OCI-LY7 (cell line): ENCODE measurements at regions not wholly inside any gene's neighbourhood (a gene's known extent, or its start where the extent isn't known, plus 50 kb on each side); places are given as distances from the start of the nearest gene placed in this dataset.

ENCODE experiments used
- BruUV-seq: library from RNA; stranded (reverse); fragments of 400-500 nt; replicated peaks from 2 replicates; lab custom pipeline; 2021; lab: Mats Ljungman, UMichigan
- CTCF ChIA-PET: fragments of 300-600 bp; sonication (Branson Sonifier 250); formaldehyde crosslinking; loops from one replicate; lab custom pipeline; 2022; ENCODE audit warnings: antibody characterized with exemption; ENCODE audit not compliant: unreplicated experiment; lab: Charles Lee
- POLR2A ChIA-PET: fragments of 300-600 bp; sonication (Branson Sonifier 250); formaldehyde crosslinking; loops from one replicate; lab custom pipeline; 2022; ENCODE audit warnings: antibody characterized with exemption; lab: Charles Lee
- DNase-seq: peaks from one replicate; pipeline ENCODE4 v3.0.0-alpha.2; 2015; ENCODE audit warnings: low spot score
- H2AFZ ChIP-seq: fragments of 200-600 bp; sonication (generic), shearing (Covaris generic); 2 replicates; pipeline ENCODE4 v1.6.1; 2014; ENCODE audit warnings: mild to moderate bottlenecking, antibody characterized with exemption, low read length, moderate library complexity
- H3K27ac ChIP-seq: fragments of 200-600 bp; sonication (generic); 2 replicates; pipeline ENCODE4 v1.5.1; 2014; ENCODE audit warnings: mixed run types, low read depth, mild to moderate bottlenecking, moderate library complexity, low read length, inconsistent platforms; ENCODE audit not compliant: poor library complexity, severe bottlenecking
- H3K36me3 ChIP-seq: fragments of 200-600 bp; sonication (generic); 2 replicates; pipeline ENCODE4 v1.6.1; 2014; ENCODE audit warnings: mild to moderate bottlenecking, antibody characterized with exemption, low read length, moderate library complexity, mixed read lengths; ENCODE audit not compliant: insufficient read depth
- H3K4me1 ChIP-seq: fragments of 200-600 bp; sonication (generic); 2 replicates; pipeline ENCODE4 v1.5.1; 2014; ENCODE audit warnings: mild to moderate bottlenecking, low read length; ENCODE audit not compliant: insufficient read depth, poor library complexity, severe bottlenecking
- H3K4me2 ChIP-seq: fragments of 200-600 bp; sonication (generic); 2 replicates; pipeline ENCODE4 v1.6.1; 2014; ENCODE audit warnings: mild to moderate bottlenecking, low read length
- H3K4me3 ChIP-seq: fragments of 200-600 bp; sonication (generic); 2 replicates; pipeline ENCODE4 v1.5.1; 2014; ENCODE audit warnings: mild to moderate bottlenecking, low read depth, low read length; ENCODE audit not compliant: poor library complexity, severe bottlenecking
- H3K79me2 ChIP-seq: fragments of 200-600 bp; sonication (generic); 2 replicates; pipeline ENCODE4 v1.6.1; 2016; ENCODE audit warnings: low read depth, mild to moderate bottlenecking, low read length, moderate library complexity, mixed read lengths; ENCODE audit not compliant: insufficient read depth
- H3K9me2 ChIP-seq: fragments of 200-600 bp; sonication (generic); 2 replicates; pipeline ENCODE4 v1.6.1; 2016; ENCODE audit warnings: mild to moderate bottlenecking, low read length, mixed read lengths; ENCODE audit not compliant: insufficient read depth
- H3K9me3 ChIP-seq: fragments of 200-600 bp; sonication (generic); 2 replicates; pipeline ENCODE4 v1.6.1; 2014; ENCODE audit warnings: mild to moderate bottlenecking, mixed run types, low read length, mixed read lengths
- H4K20me1 ChIP-seq: fragments of 200-600 bp; sonication (generic); 2 replicates; pipeline ENCODE4 v1.6.1; 2014; ENCODE audit warnings: mild to moderate bottlenecking, antibody characterized with exemption, low read length, moderate library complexity, mixed read lengths; ENCODE audit not compliant: insufficient read depth
- CTCF ChIP-seq: fragments of 200-600 bp; sonication (generic); conservative IDR thresholded peaks from 2 replicates; pipeline ENCODE4 v1.5.1; 2014; ENCODE audit warnings: mild to moderate bottlenecking, antibody characterized with exemption, low read length, moderate library complexity, mixed read lengths
- EZH2phosphoT487 ChIP-seq: fragments of 200-600 bp; sonication (generic); IDR thresholded peaks from 2 replicates; pipeline ENCODE4 v1.6.1; 2018; ENCODE audit warnings: low read depth, borderline replicate concordance, mild to moderate bottlenecking, mixed run types, antibody characterized with exemption, low read length, moderate library complexity, mixed read lengths
- intact Hi-C: fragments of 100-400 bp; cut with micrococcal nuclease; formaldehyde crosslinking; loops from one replicate; pipeline ENCODE4 v1.10.0; 2022; ENCODE audit not compliant: unreplicated experiment

- Histone ChIP-seq H3K4me3 (no peak overlapping the region), H3K9me2 (no peaks in the 10 kb centered on the region), H3K4me2 (no peak overlapping the region), H3K9me3 (no peaks in the 10 kb centered on the region), H3K79me2 (no peaks in the 10 kb centered on the region), H3K4me1 (no peaks in the 10 kb centered on the region), H3K36me3 (no peaks in the 10 kb centered on the region), H3K27ac (no peak overlapping the region), H4K20me1 (no peaks in the 10 kb centered on the region), H2AFZ (no peak overlapping the region)
- intact Hi-C loops, result no loop called here
- no peak for DNase-seq
- TF ChIP-seq EZH2phosphoT487 (no peak), CTCF (no peak)
- ChIA-PET POLR2A (no interaction called here), CTCF (no interaction called here)
- no TSS peak for BruUV-seq
Observed at GRCh38 chr2:106314444-106314843, 120.3 kb upstream of the UXS1 start.

- CTCF ChIA-PET, result no interaction called here
Observed at GRCh38 chr2:106311041-106311370, 116.9 kb upstream of the UXS1 start.

GRCh38 chr2:106307860-106308259, 113.8 kb upstream of the UXS1 start:
- no peak for TF ChIP-seq EZH2phosphoT487
- TF ChIP-seq CTCF, result no peak
- H3K36me3 ChIP-seq, result no peaks in the 10 kb centered on the region
- H2AFZ ChIP-seq, result no peak overlapping the region
- H3K9me3 ChIP-seq, result no peaks in the 10 kb centered on the region
- H3K4me1 ChIP-seq, result no peaks in the 10 kb centered on the region
- no peaks in the 10 kb centered on the region for H3K9me2 ChIP-seq
- no peaks in the 10 kb centered on the region for H3K79me2 ChIP-seq
- CTCF ChIA-PET, result no interaction called here
- no TSS peak for BruUV-seq
- H3K4me2 ChIP-seq, result no peak overlapping the region
- no peak for DNase-seq
- intact Hi-C loops, result no loop called here
- POLR2A ChIA-PET, result no interaction called here
- no peak overlapping the region for H3K27ac ChIP-seq
- no peaks in the 10 kb centered on the region for H4K20me1 ChIP-seq
- H3K4me3 ChIP-seq, result no peak overlapping the region

More at GRCh38 chr2:106311041-106311370, 116.9 kb upstream of the UXS1 start:
- Histone ChIP-seq H3K9me2 (no peaks in the 10 kb centered on the region), H4K20me1 (no peaks in the 10 kb centered on the region), H3K36me3 (no peaks in the 10 kb centered on the region), H3K79me2 (no peaks in the 10 kb centered on the region), H2AFZ (no peak overlapping the region), H3K4me1 (no peaks in the 10 kb centered on the region), H3K27ac (no peak overlapping the region), H3K4me3 (no peak overlapping the region), H3K4me2 (no peak overlapping the region), H3K9me3 (no peaks in the 10 kb centered on the region)
- intact Hi-C loops, result no loop called here
- TF ChIP-seq EZH2phosphoT487 (no peak), CTCF (no peak)
- DNase-seq, result no peak
- POLR2A ChIA-PET, result no interaction called here
- BruUV-seq, result no TSS peak
